ENCODE measurements at regions not wholly inside any gene's neighbourhood (a gene's known extent, or its start where the extent isn't known, plus 50 kb on each side); places are given as distances from the start of the nearest gene placed in this dataset.
"Not testable (repeated sequence)": the region's sequence is repeated elsewhere in the genome, so short reads cannot be mapped to it uniquely, and the experiment has no call there.

- Mint-ChIP-seq H3K4me1 (ENCODE audit: insufficient read depth, unreplicated experiment) (no peaks in the 10 kb centered on the region), H3K27ac (ENCODE audit: low read depth, unreplicated experiment) (no peak overlapping the region), H3K27me3 (ENCODE audit: insufficient read depth, unreplicated experiment) (no peaks in the 10 kb centered on the region), H3K9me3 (ENCODE audit: unreplicated experiment) (no peaks in the 10 kb centered on the region), H3K4me3 (ENCODE audit: unreplicated experiment) (no peak overlapping the region), H3K36me3 (ENCODE audit: insufficient read depth, unreplicated experiment) (no peaks in the 10 kb centered on the region)
- POLR2A ChIA-PET, result no interaction called here
- no TSS peak for BruUV-seq (replicated peaks)
- intact Hi-C loops (cut with micrococcal nuclease), result no loop called here
- TF ChIP-seq CTCF (IDR thresholded peaks at IDR 0.05; ENCODE audit: unreplicated experiment), result no peak
- CTCF ChIA-PET, result no interaction called here
- no peak for DNase-seq (ENCODE audit: unreplicated experiment)
Measured at GRCh38 chr3:21220944-21221343, 530.1 kb downstream of the ZNF385D start.

- intact Hi-C loops (cut with micrococcal nuclease), result loop anchor here (1.0 kb wide), 1 partner anchor 704 kb away; no protein-coding TSS in a partner anchor
- DNase-seq (ENCODE audit: unreplicated experiment), result peak; percentile 40
Measured at GRCh38 chr3:21216598-21216997, 534.4 kb downstream of the ZNF385D start.

GRCh38 chr3:21204122-21204521 is 546.9 kb downstream of the ZNF385D start:
- POLR2A ChIA-PET; intact Hi-C loops (cut with micrococcal nuclease); H3K27ac Mint-ChIP-seq (ENCODE audit: low read depth, unreplicated experiment); BruUV-seq (replicated peaks); DNase-seq (ENCODE audit: unreplicated experiment); H3K36me3 Mint-ChIP-seq (ENCODE audit: insufficient read depth, unreplicated experiment); H3K27me3 Mint-ChIP-seq (ENCODE audit: insufficient read depth, unreplicated experiment); H3K4me3 Mint-ChIP-seq (ENCODE audit: unreplicated experiment); H3K4me1 Mint-ChIP-seq (ENCODE audit: insufficient read depth, unreplicated experiment): not testable (repeated sequence)
- H3K9me3 Mint-ChIP-seq (ENCODE audit: unreplicated experiment), result peaks cover 15% of the 10 kb centered on the region
- CTCF ChIA-PET, result interaction anchor here (0.6 kb wide), 1 partner anchor 66 kb away, joined by 3 read pairs; no protein-coding TSS in a partner anchor

More at GRCh38 chr3:21216598-21216997, 534.4 kb downstream of the ZNF385D start:
- H3K36me3 Mint-ChIP-seq (ENCODE audit: insufficient read depth, unreplicated experiment), result no peaks in the 10 kb centered on the region
- ChIA-PET POLR2A (no interaction called here), CTCF (interaction anchor here (0.6 to 1.6 kb wide), 6 partner anchors 10 to 705 kb away, joined by 3 to 9 read pairs (median 5); no protein-coding TSS in a partner anchor)
- H3K4me3 Mint-ChIP-seq (ENCODE audit: unreplicated experiment), result no peak overlapping the region
- BruUV-seq (replicated peaks), result no TSS peak
- peak; percentile 42 for TF ChIP-seq CTCF (IDR thresholded peaks at IDR 0.05; ENCODE audit: unreplicated experiment)
- H3K4me1 Mint-ChIP-seq (ENCODE audit: insufficient read depth, unreplicated experiment), result no peaks in the 10 kb centered on the region
- H3K27me3 Mint-ChIP-seq (ENCODE audit: insufficient read depth, unreplicated experiment), result no peaks in the 10 kb centered on the region
- no peaks in the 10 kb centered on the region for H3K9me3 Mint-ChIP-seq (ENCODE audit: unreplicated experiment)
- H3K27ac Mint-ChIP-seq (ENCODE audit: low read depth, unreplicated experiment), result no peak overlapping the region

- no peak for TF ChIP-seq CTCF (IDR thresholded peaks at IDR 0.05; ENCODE audit: unreplicated experiment)
- no peak for DNase-seq (ENCODE audit: unreplicated experiment)
- Mint-ChIP-seq H3K36me3 (ENCODE audit: insufficient read depth, unreplicated experiment) (peaks cover 6% of the 10 kb centered on the region), H3K4me1 (ENCODE audit: insufficient read depth, unreplicated experiment) (no peaks in the 10 kb centered on the region), H3K4me3 (ENCODE audit: unreplicated experiment) (no peak overlapping the region), H3K27ac (ENCODE audit: low read depth, unreplicated experiment) (no peak overlapping the region), H3K27me3 (ENCODE audit: insufficient read depth, unreplicated experiment) (no peaks in the 10 kb centered on the region), H3K9me3 (ENCODE audit: unreplicated experiment) (no peaks in the 10 kb centered on the region)
- BruUV-seq (replicated peaks), result no TSS peak
- CTCF ChIA-PET, result no interaction called here
- POLR2A ChIA-PET, result no interaction called here
- intact Hi-C loops (cut with micrococcal nuclease), result no loop called here
Measured at GRCh38 chr3:21195203-21195602, 555.8 kb downstream of the ZNF385D start.

- POLR2A ChIA-PET; H3K27me3 Mint-ChIP-seq (ENCODE audit: insufficient read depth, unreplicated experiment); H3K27ac Mint-ChIP-seq (ENCODE audit: low read depth, unreplicated experiment); BruUV-seq (replicated peaks); intact Hi-C loops (cut with micrococcal nuclease); DNase-seq (ENCODE audit: unreplicated experiment); H3K36me3 Mint-ChIP-seq (ENCODE audit: insufficient read depth, unreplicated experiment); H3K4me1 Mint-ChIP-seq (ENCODE audit: insufficient read depth, unreplicated experiment); CTCF ChIA-PET; H3K4me3 Mint-ChIP-seq (ENCODE audit: unreplicated experiment); H3K9me3 Mint-ChIP-seq (ENCODE audit: unreplicated experiment): not testable (repeated sequence)
Measured at GRCh38 chr3:21194036-21194435, 557.0 kb downstream of the ZNF385D start.
